ENCODE measurements at regions not wholly inside any gene's neighbourhood (a gene's known extent, or its start where the extent isn't known, plus 50 kb on each side); places are given as distances from the start of the nearest gene placed in this dataset.

DNA sequence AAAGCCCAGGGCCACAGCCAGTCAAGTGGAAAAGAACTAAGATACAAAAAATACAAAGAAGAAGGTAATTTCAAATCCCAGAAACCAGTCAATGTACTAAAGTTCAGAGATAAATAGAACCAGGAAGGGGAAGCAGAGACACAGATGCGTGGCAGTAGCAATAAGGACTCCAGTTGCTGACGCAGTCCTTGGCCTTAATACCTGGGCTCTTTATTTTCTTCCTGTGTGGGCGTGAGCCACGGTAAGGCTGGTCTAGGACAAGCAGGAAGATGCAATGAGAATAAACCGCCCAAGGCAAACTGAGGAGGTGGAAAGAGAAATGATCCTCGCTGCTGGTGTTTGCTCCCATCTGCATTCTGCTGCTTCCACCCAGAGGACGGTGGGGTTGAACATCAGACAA lies 65.6 kb upstream of the PLXNA2 start:
- DNase-seq (ENCODE audit: low spot score in 2 of 2) = no peak
- H3K27ac ChIP-seq = no peak overlapping the region
- WGBS = 35% methylated on average over 7 of the region's 7 CpGs

GRCh38 chr1:208312706-208313105 lies 68.5 kb upstream of the PLXNA2 start:
- Histone ChIP-seq H3K4me3 (no peak overlapping the region), H3K36me3 (no peaks in the 10 kb centered on the region), H3K27ac (no peak overlapping the region), H3K27me3 (peaks cover 11% of the 10 kb centered on the region), H3K4me1 (no peaks in the 10 kb centered on the region), H3K9me3 (no peaks in the 10 kb centered on the region)
- no peak for DNase-seq (ENCODE audit: low spot score in 2 of 2)
- no peak for TF ChIP-seq POLR2AphosphoS5 (IDR thresholded peaks at IDR 0.05)
- no peak for TF ChIP-seq POLR2A (IDR thresholded peaks at IDR 0.05)
- TF ChIP-seq CTCF (IDR thresholded peaks at IDR 0.05) = no peak
- TF ChIP-seq EP300 (IDR thresholded peaks at IDR 0.05) = no peak

More for the DNA sequence above, 65.6 kb upstream of the PLXNA2 start:
- Histone ChIP-seq H3K9me3 (no peaks in the 10 kb centered on the region), H3K27me3 (peaks cover 5% of the 10 kb centered on the region), H3K36me3 (no peaks in the 10 kb centered on the region), H3K4me1 (no peaks in the 10 kb centered on the region), H3K4me3 (no peak overlapping the region)
- TF ChIP-seq EP300 (IDR thresholded peaks at IDR 0.05) (no peak), CTCF (IDR thresholded peaks at IDR 0.05) (no peak), POLR2A (IDR thresholded peaks at IDR 0.05) (no peak), POLR2AphosphoS5 (IDR thresholded peaks at IDR 0.05) (no peak)

DNA sequence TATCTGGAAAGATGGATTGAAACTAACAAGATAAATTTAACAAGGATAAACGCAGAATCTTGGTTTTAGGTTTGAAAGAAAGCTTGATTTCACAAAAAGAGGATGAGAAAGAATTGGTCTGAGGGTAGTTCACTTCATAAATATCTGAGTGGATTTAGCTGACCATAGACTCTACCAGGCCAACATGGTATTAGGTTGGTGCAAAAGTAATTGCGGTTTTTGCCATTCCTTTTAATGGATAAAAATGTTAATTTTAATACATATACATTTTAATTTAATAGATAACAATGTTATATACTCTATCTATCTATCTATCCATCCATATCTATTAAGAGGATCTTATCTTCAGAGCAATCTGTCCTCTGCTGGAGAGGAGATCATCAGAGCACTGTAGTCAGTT lies 70.2 kb upstream of the PLXNA2 start:
- no peaks in the 10 kb centered on the region for H3K36me3 ChIP-seq
- TF ChIP-seq POLR2AphosphoS5 (IDR thresholded peaks at IDR 0.05) (no peak), CTCF (IDR thresholded peaks at IDR 0.05) (no peak), POLR2A (IDR thresholded peaks at IDR 0.05) (no peak), EP300 (IDR thresholded peaks at IDR 0.05) (no peak)
- no peak for DNase-seq (ENCODE audit: low spot score in 2 of 2)
- 90% methylated on average over 2 of the region's 2 CpGs for WGBS
- H3K4me1 ChIP-seq = no peaks in the 10 kb centered on the region
- no peaks in the 10 kb centered on the region for H3K9me3 ChIP-seq
- H3K27me3 ChIP-seq = peaks cover 21% of the 10 kb centered on the region
- no peak overlapping the region for H3K27ac ChIP-seq
- H3K4me3 ChIP-seq = no peak overlapping the region

GRCh38 chr1:208318150-208318734 lies 74.1 kb upstream of the PLXNA2 start:
- no peaks in the 10 kb centered on the region for H3K4me1 ChIP-seq
- no peak for DNase-seq (ENCODE audit: low spot score in 2 of 2)
- H3K27ac ChIP-seq = no peak overlapping the region
- H3K4me3 ChIP-seq = no peak overlapping the region
- 78% methylated on average over 2 of the region's 2 CpGs for WGBS
- H3K27me3 ChIP-seq = peaks cover 15% of the 10 kb centered on the region
- H3K9me3 ChIP-seq = no peaks in the 10 kb centered on the region
- TF ChIP-seq POLR2A (IDR thresholded peaks at IDR 0.05) = no peak
- no peak for TF ChIP-seq EP300 (IDR thresholded peaks at IDR 0.05)
- TF ChIP-seq CTCF (IDR thresholded peaks at IDR 0.05) = no peak
- TF ChIP-seq POLR2AphosphoS5 (IDR thresholded peaks at IDR 0.05) = no peak
- no peaks in the 10 kb centered on the region for H3K36me3 ChIP-seq

- Histone ChIP-seq H3K4me1 (no peaks in the 10 kb centered on the region), H3K9me3 (no peaks in the 10 kb centered on the region), H3K27ac (no peak overlapping the region), H3K36me3 (no peaks in the 10 kb centered on the region), H3K27me3 (peaks cover 3% of the 10 kb centered on the region), H3K4me3 (no peak overlapping the region)
- TF ChIP-seq CTCF (IDR thresholded peaks at IDR 0.05) = no peak
- no peak for TF ChIP-seq POLR2AphosphoS5 (IDR thresholded peaks at IDR 0.05)
- TF ChIP-seq EP300 (IDR thresholded peaks at IDR 0.05) = no peak
- TF ChIP-seq POLR2A (IDR thresholded peaks at IDR 0.05) = no peak
- no peak for DNase-seq (ENCODE audit: low spot score in 2 of 2)
- 55% methylated on average over 7 of the region's 7 CpGs for WGBS
These were observed 79.8 kb upstream of the PLXNA2 start for GRCh38 chr1:208324005-208324404.
